ENCODE measurements at regions not wholly inside any gene's neighbourhood (a gene's known extent, or its start where the extent isn't known, plus 50 kb on each side); places are given as distances from the start of the nearest gene placed in this dataset.

- DNase-seq (ENCODE audit: insufficient read length, low spot score) = no peak
- no peak for TF ChIP-seq CTCF (IDR thresholded peaks at IDR 0.05; ENCODE audit: insufficient read depth, missing control alignments)
- FAIRE-seq = no peak
Observed at GRCh38 chr5:40291338-40291737, 388.4 kb upstream of the PTGER4 start.

- FAIRE-seq (no peak), DNase-seq (ENCODE audit: insufficient read length, low spot score) (no peak)
- TF ChIP-seq CTCF (IDR thresholded peaks at IDR 0.05; ENCODE audit: insufficient read depth, missing control alignments) = no peak
Observed at GRCh38 chr5:40288800-40289485, 390.8 kb upstream of the PTGER4 start.

GRCh38 chr5:40284863-40285262, 394.9 kb upstream of the PTGER4 start:
- FAIRE-seq (no peak), DNase-seq (ENCODE audit: insufficient read length, low spot score) (no peak)
- no peak for TF ChIP-seq CTCF (IDR thresholded peaks at IDR 0.05; ENCODE audit: insufficient read depth, missing control alignments)

GRCh38 chr5:40278881-40279280, 400.8 kb upstream of the PTGER4 start:
- no peak for FAIRE-seq
- no peak for TF ChIP-seq CTCF (IDR thresholded peaks at IDR 0.05; ENCODE audit: insufficient read depth, missing control alignments)
- no peak for DNase-seq (ENCODE audit: insufficient read length, low spot score)

- DNase-seq (ENCODE audit: insufficient read length, low spot score) (no peak), FAIRE-seq (no peak)
- no peak for TF ChIP-seq CTCF (IDR thresholded peaks at IDR 0.05; ENCODE audit: insufficient read depth, missing control alignments)
Observed at GRCh38 chr5:40277161-40277906, 402.4 kb upstream of the PTGER4 start.

- no peak for DNase-seq (ENCODE audit: insufficient read length, low spot score)
- no peak for TF ChIP-seq CTCF (IDR thresholded peaks at IDR 0.05; ENCODE audit: insufficient read depth, missing control alignments)
- no peak for FAIRE-seq
Observed at GRCh38 chr5:40276426-40277102, 403.2 kb upstream of the PTGER4 start.
